HG02981 (cell line): ENCODE measurements at regions not wholly inside any gene's neighbourhood (a gene's known extent, or its start where the extent isn't known, plus 50 kb on each side); places are given as distances from the start of the nearest gene placed in this dataset.

Experiments
- ATAC-seq: cut with Tn5 transposase; IDR thresholded peaks from one replicate; pipeline ENCODE4 v1.9.1; 2021; ENCODE audit warnings: mild to moderate bottlenecking, moderate library complexity; ENCODE audit not compliant: unreplicated experiment

DNA sequence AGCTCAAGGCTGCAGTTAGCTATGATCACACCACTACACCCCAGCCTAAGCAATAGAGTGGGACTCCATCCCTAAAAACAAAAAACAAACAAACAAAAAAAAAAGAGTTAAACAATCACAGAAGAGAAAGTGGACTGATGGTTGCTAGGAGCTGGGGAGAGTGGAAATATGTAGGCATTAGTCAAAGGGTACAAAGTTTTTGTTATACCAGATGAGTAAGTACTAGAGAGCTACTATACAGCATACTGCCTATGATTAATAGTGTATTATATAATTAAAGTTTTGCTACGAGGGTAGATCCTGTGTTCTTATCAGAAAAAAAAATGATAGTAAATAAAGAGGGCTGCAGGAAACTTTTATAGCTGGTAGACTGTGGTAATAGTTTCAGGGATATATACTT lies 538.6 kb downstream of the ELAVL2 start:
- no peak for ATAC-seq

GRCh38 chr9:23288545-23288944 lies 537.5 kb downstream of the ELAVL2 start:
- no peak for ATAC-seq

DNA sequence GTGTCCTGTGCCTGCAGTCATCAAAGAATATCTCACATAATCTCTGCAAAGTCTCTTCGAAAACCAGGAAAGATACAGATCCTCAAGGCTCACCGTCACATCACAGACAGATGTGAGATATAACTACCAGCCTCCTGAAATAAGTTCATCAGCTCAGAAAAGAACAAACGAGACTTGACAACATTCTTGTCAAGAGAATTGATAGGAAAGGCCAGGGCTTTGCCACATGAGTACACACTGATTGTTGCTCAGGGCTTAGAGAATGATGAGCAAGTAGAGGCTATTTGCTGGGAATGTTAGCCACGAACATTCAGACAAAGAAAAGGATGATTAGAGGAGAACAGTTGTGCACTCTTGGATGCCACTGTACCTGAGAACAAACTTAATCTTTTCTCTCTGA lies 535.1 kb downstream of the ELAVL2 start:
- ATAC-seq = no peak

DNA sequence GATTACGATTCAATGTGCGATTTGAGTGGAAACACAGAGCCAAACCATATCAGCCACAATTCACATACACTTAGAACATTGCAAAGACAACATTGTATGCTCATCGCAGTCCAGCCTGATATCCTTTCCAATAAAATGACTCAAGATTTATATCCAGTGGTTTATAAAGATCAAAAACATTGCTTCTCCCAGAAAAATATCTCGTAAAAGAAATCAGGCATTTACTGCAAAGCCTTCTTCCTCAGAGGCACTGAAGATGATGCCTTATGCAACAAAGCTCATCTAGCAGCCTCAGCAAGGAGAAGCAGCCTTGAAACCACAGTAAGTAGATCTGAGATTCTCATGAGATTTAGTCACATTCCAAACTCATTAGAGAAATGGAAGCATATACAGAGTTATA lies 523.8 kb downstream of the ELAVL2 start:
- no peak for ATAC-seq

GRCh38 chr9:23306731-23307130 lies 519.3 kb downstream of the ELAVL2 start:
- no peak for ATAC-seq

DNA sequence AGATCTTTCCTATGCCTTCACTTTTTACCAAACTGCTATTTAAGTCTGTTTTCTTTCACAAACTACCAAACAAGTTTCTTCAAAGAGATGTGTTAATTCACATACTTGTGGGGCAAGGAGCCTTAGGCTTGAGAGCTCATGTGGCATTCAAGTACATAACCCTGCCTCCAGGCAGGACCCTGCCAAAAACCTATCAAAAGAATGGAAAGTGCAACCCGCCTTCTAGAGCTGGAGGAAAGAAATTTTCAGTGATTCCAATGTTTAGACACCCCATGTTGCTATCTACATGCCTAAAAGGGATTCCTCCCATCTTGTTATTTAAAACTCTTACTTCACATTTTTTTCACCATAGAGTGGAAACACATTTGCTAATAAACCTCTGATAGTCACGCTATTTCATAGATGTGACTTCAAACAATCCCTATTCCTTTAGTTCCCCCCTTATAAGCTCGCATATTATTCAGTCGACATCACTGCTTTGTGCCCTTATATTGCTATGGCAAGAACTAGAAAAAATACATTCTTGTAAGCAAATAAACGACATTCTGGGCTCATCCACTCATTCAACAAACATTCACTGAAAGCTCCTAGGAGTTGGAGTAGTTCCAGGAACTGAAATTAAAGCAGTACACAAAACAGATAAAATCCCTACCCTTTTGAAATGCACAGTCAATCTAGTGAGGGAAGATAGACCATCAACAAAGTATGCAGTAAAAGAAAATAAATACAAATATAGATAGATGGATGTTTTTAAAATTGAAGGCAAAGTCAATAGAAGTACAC lies 518.1 kb downstream of the ELAVL2 start:
- no peak for ATAC-seq

GRCh38 chr9:23309800-23310199 lies 516.2 kb downstream of the ELAVL2 start:
- ATAC-seq = no peak

- no peak for ATAC-seq
Observed at GRCh38 chr9:23314247-23314646, 511.8 kb downstream of the ELAVL2 start.

DNA sequence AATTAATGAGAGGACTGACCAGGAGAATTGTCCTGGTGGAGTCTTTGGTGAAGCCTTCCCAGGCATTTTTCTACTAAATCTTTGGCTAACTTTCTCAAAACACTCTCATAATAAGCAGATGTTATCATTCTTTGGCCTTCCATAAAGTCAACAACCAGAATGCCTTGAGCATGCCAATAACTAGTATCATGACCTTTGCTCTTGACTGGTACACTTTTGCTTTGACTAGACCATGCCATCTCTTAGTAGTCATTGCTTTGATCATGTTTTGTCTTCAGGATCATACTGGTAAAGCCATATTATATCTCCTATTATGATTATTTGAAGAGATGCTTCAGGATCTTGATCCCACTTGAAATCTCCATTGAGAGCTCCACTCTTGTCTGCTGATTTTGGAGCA lies 506.9 kb downstream of the ELAVL2 start:
- ATAC-seq = no peak

DNA sequence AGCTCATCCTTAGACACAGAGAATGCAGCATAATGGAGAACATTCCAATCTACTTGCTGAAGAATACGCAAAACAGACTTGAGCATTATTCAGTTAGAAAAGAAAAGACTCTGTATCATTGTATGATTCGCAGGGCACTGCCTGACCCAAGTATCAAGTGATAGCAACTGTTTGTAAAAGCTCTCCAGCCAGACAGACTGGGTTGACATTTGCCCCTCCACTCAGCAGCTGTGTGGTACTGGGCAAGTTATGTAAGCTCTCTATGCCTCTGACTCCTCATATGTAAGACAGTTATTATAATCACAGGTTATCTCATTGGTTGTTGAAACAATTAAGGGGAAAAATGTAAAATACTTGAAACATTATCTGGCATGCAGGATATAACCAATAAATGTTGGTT lies 505.0 kb downstream of the ELAVL2 start:
- no peak for ATAC-seq

DNA sequence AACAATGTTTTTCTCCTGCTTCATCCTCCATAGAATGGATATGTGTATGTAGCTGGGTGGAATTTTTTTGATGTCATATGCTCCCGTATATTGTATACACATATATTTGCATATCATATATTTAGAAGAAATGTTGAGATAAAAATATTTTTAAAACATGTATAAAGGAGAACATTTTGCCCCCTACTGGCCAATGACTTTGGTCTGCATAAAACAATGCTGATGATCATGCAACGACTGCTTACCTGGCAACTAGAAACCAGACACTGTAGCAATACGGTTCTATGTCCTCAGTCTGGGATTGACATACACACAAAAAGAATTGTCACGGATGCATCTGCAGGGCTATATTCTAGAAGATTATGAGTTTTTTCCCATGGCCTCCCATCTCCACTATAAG lies 503.6 kb downstream of the ELAVL2 start:
- no peak for ATAC-seq

DNA sequence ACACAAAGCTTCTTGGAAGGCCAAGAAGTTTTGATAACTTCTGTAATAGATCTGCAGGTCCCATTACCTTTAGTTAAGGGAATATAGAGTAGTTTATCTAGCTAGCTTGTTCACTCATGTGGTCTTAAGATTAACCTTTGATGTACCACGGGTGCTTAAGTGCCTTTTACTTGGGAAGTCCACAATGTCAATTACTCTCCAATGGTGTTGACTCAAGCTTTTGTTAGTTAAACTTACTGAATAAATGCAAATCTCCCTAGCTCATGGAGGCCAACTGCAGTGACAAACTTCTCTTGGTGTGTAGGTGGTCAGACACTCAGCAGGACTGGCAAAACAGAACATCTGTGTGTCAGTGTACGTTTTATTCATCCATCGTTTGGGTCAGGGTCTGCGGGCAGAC lies 501.5 kb downstream of the ELAVL2 start:
- no peak for ATAC-seq

DNA sequence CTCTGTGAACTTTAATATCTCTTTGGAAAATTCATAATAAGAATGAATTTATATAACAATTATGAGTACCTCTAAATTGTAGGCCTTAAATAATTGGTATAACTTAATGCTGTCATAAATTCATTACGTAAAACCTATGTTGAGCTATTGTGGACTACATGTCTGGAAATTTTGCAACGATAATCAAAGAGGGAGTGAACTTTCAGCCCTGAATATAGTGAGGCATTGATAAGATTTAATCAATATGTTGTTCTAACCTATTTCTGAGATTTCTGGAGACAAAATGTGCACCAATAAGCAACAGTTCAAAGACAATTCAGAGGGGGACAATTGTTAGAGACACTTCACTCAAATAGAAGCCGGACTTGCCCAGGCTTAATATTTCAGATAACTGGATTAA lies 499.4 kb downstream of the ELAVL2 start:
- no peak for ATAC-seq

DNA sequence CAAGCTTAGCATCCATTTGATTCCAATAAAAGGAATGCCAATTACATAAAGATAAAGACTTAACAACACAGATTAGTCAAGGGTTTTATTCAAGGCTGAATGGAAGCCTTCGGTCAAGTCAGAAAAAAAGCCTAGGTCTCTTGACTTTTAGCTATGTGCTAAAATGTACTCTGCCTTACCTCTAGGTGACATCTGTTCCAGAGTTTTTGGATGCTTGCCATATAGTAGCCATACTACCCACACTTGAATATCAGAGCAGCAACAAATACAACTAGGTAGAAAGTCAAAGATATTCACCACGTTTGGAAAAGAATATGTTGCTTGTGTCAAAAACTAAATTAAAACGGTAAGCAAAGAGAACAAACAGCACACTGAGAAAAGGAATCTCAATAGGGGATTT lies 484.7 kb downstream of the ELAVL2 start:
- ATAC-seq = no peak

DNA sequence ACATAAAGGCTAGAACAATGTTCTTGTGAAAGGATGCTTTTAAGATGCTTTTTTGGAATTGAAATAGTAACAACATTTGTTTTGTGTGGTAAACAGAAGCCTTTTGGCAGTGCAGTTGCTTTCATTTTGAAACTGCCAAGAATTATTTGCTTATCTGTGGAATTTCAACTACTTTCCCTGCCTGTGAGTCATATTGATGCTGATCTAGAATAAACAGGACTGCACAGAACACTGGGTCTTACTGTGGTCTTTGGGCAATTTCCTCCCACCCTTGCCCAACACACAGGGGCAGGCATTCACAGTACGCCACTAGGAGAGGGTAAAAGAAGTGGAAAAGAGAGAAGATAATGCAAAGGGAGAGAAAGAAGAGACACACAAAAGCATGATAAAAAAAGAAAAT lies 483.7 kb downstream of the ELAVL2 start:
- ATAC-seq = no peak

- no peak for ATAC-seq
Observed at GRCh38 chr9:23343226-23343625, 482.8 kb downstream of the ELAVL2 start.

GRCh38 chr9:23361096-23361495 lies 464.9 kb downstream of the ELAVL2 start:
- no peak for ATAC-seq

DNA sequence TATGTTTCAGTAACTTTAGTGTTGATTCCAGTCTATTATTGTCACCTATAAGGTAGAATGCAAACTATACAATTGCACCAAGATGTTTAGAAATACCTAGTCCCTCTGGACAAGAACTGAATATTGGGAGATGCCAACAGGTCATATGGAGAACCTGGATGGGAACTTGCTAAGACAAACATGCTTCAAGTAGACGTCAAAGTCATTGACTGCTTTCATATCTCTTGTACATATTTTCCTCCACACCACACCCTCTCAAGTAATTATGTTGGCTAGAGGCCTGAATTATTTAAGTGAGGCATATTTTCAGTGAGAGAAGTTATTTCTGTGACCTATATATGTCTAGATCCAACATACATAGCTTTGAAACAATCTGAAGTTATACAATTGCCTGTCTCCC lies 453.3 kb downstream of the ELAVL2 start:
- ATAC-seq = no peak

GRCh38 chr9:23375511-23375910 lies 450.5 kb downstream of the ELAVL2 start:
- no peak for ATAC-seq

DNA sequence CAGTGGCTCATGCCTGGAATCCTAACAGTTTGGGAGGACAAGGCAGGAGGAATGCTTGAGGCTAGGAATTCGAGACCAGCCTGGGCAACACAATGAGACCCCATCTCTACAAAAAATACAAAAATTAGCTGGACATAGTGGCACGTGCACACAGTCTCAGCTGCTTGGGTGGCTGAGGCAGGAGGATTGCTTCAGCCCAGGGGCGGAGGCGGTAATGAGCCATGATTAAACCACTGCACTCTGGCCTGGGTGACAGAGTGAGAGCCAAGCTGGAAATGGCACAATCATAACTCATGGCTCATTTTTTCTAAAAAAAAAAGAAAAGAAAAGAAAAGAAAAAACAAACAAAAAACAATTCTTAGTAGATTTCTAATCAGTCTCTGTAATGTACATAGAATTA lies 446.2 kb downstream of the ELAVL2 start:
- no peak for ATAC-seq

GRCh38 chr9:23380821-23381220 lies 445.2 kb downstream of the ELAVL2 start:
- peak; percentile 61 for ATAC-seq

GRCh38 chr9:23382418-23382817 lies 443.6 kb downstream of the ELAVL2 start:
- ATAC-seq = no peak

DNA sequence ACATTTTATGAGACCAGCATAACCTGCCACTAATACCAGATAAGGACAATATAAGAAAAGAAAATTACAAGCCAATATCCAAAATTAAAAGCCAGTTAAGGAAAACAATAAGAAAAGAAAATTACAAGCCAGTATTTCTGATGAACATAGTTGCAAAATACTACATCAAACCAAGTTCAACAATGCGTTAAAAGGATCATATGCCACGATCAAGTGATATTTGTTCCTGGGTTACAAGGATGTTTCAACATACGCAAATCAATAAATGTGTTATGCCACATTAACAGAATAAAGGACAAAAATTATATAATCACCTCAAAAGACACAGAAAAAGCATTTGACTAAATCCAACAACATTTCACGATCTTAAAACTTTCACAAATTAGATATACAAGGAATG lies 431.9 kb downstream of the ELAVL2 start:
- ATAC-seq = no peak
